Endothelial cell of umbilical vein (primary cell): ENCODE measurements at regions not wholly inside any gene's neighbourhood (a gene's known extent, or its start where the extent isn't known, plus 50 kb on each side); places are given as distances from the start of the nearest gene placed in this dataset.

Experiments used
- BruUV-seq: library from RNA; stranded (reverse); fragments of 400-500 nt; replicated peaks from 2 replicates; lab custom pipeline; 2021; lab: Mats Ljungman, UMichigan
- CTCF ChIA-PET: fragments of 300-600, 350-600 bp; sonication (Branson Sonifier 250); formaldehyde crosslinking; loops from one replicate; lab custom pipeline; 2021; ENCODE audit warnings: antibody characterized with exemption, inconsistent platforms; lab: Charles Lee
- POLR2A ChIA-PET: fragments of 300-600, 350-600 bp; sonication (Branson Sonifier 250); formaldehyde crosslinking; loops from one replicate; lab custom pipeline; 2021; ENCODE audit warnings: antibody characterized with exemption, inconsistent platforms; lab: Charles Lee
- DNase-seq: peaks from one replicate; pipeline ENCODE4 v3.0.0-alpha.2; 2011; ENCODE audit warnings: low read depth, low spot score
- FAIRE-seq: peaks from 2 replicates; lab custom pipeline; 2011; peaks lifted over from hg19 to GRCh38; lab: Jason Lieb, UNC
- H2AFZ ChIP-seq: 2 replicates; pipeline ENCODE4 v1.6.0; 2012; ENCODE audit warnings: low read depth, low read length, control low read depth, inconsistent platforms
- H3K27ac ChIP-seq: 2 replicates; pipeline ENCODE4 v1.5.1; 2011; ENCODE audit warnings: low read depth, mild to moderate bottlenecking, control low read depth, low read length, moderate library complexity; ENCODE audit not compliant: insufficient read depth
- H3K27me3 ChIP-seq, 2 experiments: 2 replicates each; pipeline versions ENCODE4 v1.6.0 to v1.6.1; 2011; ENCODE audit warnings: low read length in 2 of 2, mixed read lengths in 1 of 2; ENCODE audit not compliant: control insufficient read depth in 2 of 2, insufficient read depth in 2 of 2
- H3K36me3 ChIP-seq, 2 experiments: 2 replicates in 1 of 2; 3 replicates in 1 of 2; pipeline ENCODE4 v1.5.1; 2011; ENCODE audit warnings: low read length in 2 of 2, mild to moderate bottlenecking in 1 of 2, moderate library complexity in 1 of 2; ENCODE audit not compliant: control insufficient read depth in 2 of 2, insufficient read depth in 2 of 2; ENCODE audit errors: extremely low read depth in 1 of 2
- H3K4me1 ChIP-seq: 3 replicates; pipeline ENCODE4 v1.5.1; 2011; ENCODE audit warnings: mild to moderate bottlenecking, low read length; ENCODE audit not compliant: control insufficient read depth, insufficient read depth; ENCODE audit errors: extremely low read depth
- H3K4me2 ChIP-seq: 2 replicates; pipeline ENCODE4 v1.6.1; 2011; ENCODE audit warnings: low read length, control low read depth, mixed read lengths; ENCODE audit not compliant: insufficient read depth
- H3K4me3 ChIP-seq, 3 experiments: fragments of 200-600 bp in 1 of 3; sonication (generic), shearing (Covaris generic) in 1 of 3; replicated peaks in 1 of 3; 2 replicates each; pipeline ENCODE4 v1.5.1; 2011 to 2016; ENCODE audit warnings: control low read depth in 3 of 3, low read length in 3 of 3, mild to moderate bottlenecking in 2 of 3, inconsistent platforms in 1 of 3, low read depth in 1 of 3, moderate library complexity in 1 of 3; ENCODE audit not compliant: insufficient read depth in 1 of 3
- H3K79me2 ChIP-seq: 2 replicates; pipeline ENCODE4 v1.6.0; 2012; ENCODE audit warnings: low read length, inconsistent platforms; ENCODE audit not compliant: control insufficient read depth, insufficient read depth
- H3K9ac ChIP-seq: replicated peaks from 2 replicates; pipeline ENCODE3; 2011; ENCODE audit warnings: low read length, control low read depth; ENCODE audit not compliant: insufficient read depth; ENCODE audit errors: extremely low read depth
- H3K9me1 ChIP-seq: replicated peaks from 3 replicates; pipeline ENCODE4 v1.6.0; 2011; ENCODE audit warnings: mild to moderate bottlenecking, low read length; ENCODE audit not compliant: control insufficient read depth, insufficient read depth; ENCODE audit errors: extremely low read depth
- H3K9me3 ChIP-seq: replicated peaks from 2 replicates; pipeline ENCODE4 v1.5.1; 2012; ENCODE audit warnings: low read length, inconsistent platforms; ENCODE audit not compliant: control insufficient read depth, insufficient read depth
- H4K20me1 ChIP-seq: replicated peaks from 2 replicates; pipeline ENCODE3; 2011; ENCODE audit warnings: mild to moderate bottlenecking, low read length; ENCODE audit not compliant: control insufficient read depth, insufficient read depth; ENCODE audit errors: extremely low read depth
- EZH2 ChIP-seq: IDR thresholded peaks from 2 replicates; pipeline ENCODE4 v1.6.1; 2012; ENCODE audit warnings: borderline replicate concordance, low read depth, mild to moderate bottlenecking, moderate library complexity, low read length, inconsistent platforms; ENCODE audit not compliant: severe bottlenecking
- FOS ChIP-seq: IDR thresholded peaks from 2 replicates; pipeline ENCODE4 v1.6.1; 2011; ENCODE audit warnings: mild to moderate bottlenecking, low read length, moderate library complexity, borderline replicate concordance; ENCODE audit not compliant: insufficient read depth
- GATA2 ChIP-seq: IDR thresholded peaks from 2 replicates; pipeline ENCODE4 v1.7.0; 2011; ENCODE audit warnings: low read depth, mild to moderate bottlenecking, moderate library complexity, mixed read lengths, low read length; ENCODE audit not compliant: insufficient read length, insufficient read depth
- JUN ChIP-seq: IDR thresholded peaks from 2 replicates; pipeline ENCODE4 v1.6.1; 2011; ENCODE audit warnings: borderline replicate concordance, low read depth; ENCODE audit not compliant: insufficient read length, insufficient read depth
- MYC ChIP-seq: IDR thresholded peaks from one replicate; pipeline ENCODE4 v1.6.1; 2011; ENCODE audit warnings: mild to moderate bottlenecking, low read depth, low read length
- POLR2A ChIP-seq: IDR thresholded peaks from 2 replicates; pipeline ENCODE4 v1.6.1; 2012; ENCODE audit warnings: low read depth, mild to moderate bottlenecking, control low read depth, low read length
- POLR2AphosphoS5 ChIP-seq: IDR thresholded peaks from 2 replicates; pipeline ENCODE4 v1.6.1; 2012; ENCODE audit warnings: low read depth, mild to moderate bottlenecking, control low read depth, low read length, moderate library complexity; ENCODE audit not compliant: insufficient read depth
- dilution Hi-C: fragments of 300-500 bp; cut with MboI; formaldehyde crosslinking; loops from one replicate; pipeline ENCODE4 v1.15.0; 2019; ENCODE audit warnings: low sequenced_read_pairs; ENCODE audit not compliant: extremely low pct_ligation_motif_present
- intact Hi-C: fragments of 100-400 bp; cut with micrococcal nuclease; formaldehyde crosslinking; loops from one replicate; pipeline ENCODE4 v1.10.0; 2022
- TF ChIP-seq, protein P1 (sequence below), 2 donors: IDR thresholded peaks; 1 replicate in 1 of 2; 2 replicates in 1 of 2; pipeline ENCODE4 v1.5.1; 2011; ENCODE audit warnings: low read length in 2 of 2, mild to moderate bottlenecking in 2 of 2, moderate library complexity in 2 of 2, control low read depth in 1 of 2, inconsistent platforms in 1 of 2, low read depth in 1 of 2; ENCODE audit not compliant: insufficient read depth in 1 of 2; ENCODE audit errors: extremely low read depth in 1 of 2
- TF ChIP-seq, protein P2 (sequence below): IDR thresholded peaks from 2 replicates; pipeline ENCODE4 v1.6.1; 2011; ENCODE audit not compliant: insufficient read depth, insufficient read length

DNA sequence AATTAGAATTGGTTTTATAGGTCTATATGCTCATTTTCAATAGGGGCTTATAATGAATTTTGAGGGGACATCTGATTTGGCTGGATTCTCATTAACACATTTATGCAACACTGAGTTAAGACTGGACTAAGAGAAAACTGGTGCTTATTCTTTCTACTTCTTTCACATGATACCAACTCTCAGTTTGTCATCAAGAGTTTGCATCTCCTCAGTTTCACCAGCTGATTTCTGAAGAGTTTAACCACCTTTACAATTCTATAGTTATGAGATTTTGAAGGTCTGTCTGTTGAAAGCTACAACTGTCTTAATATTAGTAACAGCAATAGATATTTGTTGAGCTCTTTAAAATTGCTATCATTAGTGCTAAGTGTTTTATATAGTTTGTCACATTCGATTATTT lies 867.0 kb upstream of the SORCS1 start:
- H3K27me3 ChIP-seq = no peaks in the 10 kb centered on the region
- no peaks in the 10 kb centered on the region for H4K20me1 ChIP-seq
- no TSS peak for BruUV-seq
- H2AFZ ChIP-seq = no peak overlapping the region
- no peaks in the 10 kb centered on the region for H3K4me1 ChIP-seq
- H3K9me1 ChIP-seq = no peaks in the 10 kb centered on the region
- H3K79me2 ChIP-seq = no peaks in the 10 kb centered on the region
- DNase-seq = no peak
- no peaks in the 10 kb centered on the region for H3K36me3 ChIP-seq
- no peak overlapping the region for H3K4me3 ChIP-seq
- H3K27ac ChIP-seq = no peak overlapping the region
- FAIRE-seq = no peak
- peaks cover 6% of the 10 kb centered on the region for H3K9me3 ChIP-seq
- no peak overlapping the region for H3K4me2 ChIP-seq
- no peak overlapping the region for H3K9ac ChIP-seq
- dilution Hi-C loops (no loop called here), intact Hi-C loops (no loop called here)
- TF ChIP-seq POLR2AphosphoS5 (no peak), JUN (no peak), EZH2 (no peak), MYC (no peak), POLR2A (no peak), GATA2 (no peak), FOS (no peak)
- TF ChIP-seq, protein P1, sequence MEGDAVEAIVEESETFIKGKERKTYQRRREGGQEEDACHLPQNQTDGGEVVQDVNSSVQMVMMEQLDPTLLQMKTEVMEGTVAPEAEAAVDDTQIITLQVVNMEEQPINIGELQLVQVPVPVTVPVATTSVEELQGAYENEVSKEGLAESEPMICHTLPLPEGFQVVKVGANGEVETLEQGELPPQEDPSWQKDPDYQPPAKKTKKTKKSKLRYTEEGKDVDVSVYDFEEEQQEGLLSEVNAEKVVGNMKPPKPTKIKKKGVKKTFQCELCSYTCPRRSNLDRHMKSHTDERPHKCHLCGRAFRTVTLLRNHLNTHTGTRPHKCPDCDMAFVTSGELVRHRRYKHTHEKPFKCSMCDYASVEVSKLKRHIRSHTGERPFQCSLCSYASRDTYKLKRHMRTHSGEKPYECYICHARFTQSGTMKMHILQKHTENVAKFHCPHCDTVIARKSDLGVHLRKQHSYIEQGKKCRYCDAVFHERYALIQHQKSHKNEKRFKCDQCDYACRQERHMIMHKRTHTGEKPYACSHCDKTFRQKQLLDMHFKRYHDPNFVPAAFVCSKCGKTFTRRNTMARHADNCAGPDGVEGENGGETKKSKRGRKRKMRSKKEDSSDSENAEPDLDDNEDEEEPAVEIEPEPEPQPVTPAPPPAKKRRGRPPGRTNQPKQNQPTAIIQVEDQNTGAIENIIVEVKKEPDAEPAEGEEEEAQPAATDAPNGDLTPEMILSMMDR (IDR thresholded peaks at IDR 0.05; ENCODE audit: extremely low read depth in 1 of 2, insufficient read depth in 1 of 2, low read depth in 1 of 2, low read length in 2 of 2) = no peak
- TF ChIP-seq, protein P2, sequence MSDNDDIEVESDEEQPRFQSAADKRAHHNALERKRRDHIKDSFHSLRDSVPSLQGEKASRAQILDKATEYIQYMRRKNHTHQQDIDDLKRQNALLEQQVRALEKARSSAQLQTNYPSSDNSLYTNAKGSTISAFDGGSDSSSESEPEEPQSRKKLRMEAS = no peak
- POLR2A ChIA-PET = no interaction called here
- CTCF ChIA-PET = interaction anchor here (1.3 kb wide), 1 partner anchor 10 kb away, joined by 3 read pairs; no protein-coding TSS in a partner anchor
